GM20431 (cell line): ENCODE measurements at regions not wholly inside any gene's neighbourhood (a gene's known extent, or its start where the extent isn't known, plus 50 kb on each side); places are given as distances from the start of the nearest gene placed in this dataset.

Source experiments
- in situ Hi-C: fragments of 300-500 bp; cut with MseI, MboI; formaldehyde crosslinking; loops from one replicate; pipeline ENCODE4 v1.15.0; 2020; ENCODE audit warnings: low sequenced_read_pairs; ENCODE audit not compliant: unreplicated experiment

DNA sequence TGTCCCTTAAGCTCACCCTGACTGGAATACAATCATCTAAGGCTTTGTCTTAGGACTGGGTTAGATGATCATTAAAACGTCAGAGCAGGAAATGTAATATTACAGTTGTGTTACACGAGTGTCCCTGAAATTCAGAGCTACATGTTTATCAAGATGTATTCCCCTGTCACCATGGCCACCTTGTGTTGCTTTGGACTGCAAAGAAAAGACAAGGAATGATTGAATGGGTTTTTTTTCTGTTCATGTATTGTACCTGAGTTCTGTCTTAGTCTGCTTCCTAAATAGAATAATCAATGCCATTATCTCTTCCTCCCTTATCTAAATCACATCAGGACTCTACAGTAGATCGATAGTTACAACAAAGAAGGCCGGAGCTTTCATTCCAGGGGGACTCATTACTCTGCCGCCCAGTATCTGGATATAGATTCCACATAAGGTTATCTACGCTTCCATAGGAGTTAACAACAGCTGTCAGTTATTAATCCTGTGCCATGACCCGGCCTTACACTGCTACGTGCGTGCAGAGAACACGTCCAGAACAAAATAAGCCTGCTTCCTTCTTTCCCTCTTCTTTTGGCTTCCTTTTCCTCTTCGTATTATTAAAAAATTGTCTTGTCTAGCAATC is 274.1 kb upstream of the SASH1 start:
- in situ Hi-C loops: no loop called here

DNA sequence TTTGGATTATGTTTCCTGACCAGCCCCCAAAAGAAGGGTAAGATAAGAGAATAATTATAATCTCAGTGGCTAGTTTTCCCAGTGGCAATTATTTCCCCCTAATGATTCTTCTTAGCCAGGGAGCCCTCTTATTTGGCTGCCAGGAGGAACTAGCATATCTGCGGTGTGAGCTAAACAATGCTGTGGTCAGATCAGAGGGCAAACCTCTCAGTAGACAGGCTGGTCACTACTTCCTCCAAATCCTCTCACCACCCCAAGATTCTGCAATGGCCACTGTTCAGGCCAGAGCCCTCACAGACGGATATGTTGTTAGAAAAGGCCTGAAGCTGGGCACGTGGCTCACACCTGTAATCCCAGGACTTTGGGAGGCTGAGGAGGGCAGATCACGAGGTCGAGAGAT is 273.4 kb upstream of the SASH1 start:
- in situ Hi-C loops: no loop called here

DNA sequence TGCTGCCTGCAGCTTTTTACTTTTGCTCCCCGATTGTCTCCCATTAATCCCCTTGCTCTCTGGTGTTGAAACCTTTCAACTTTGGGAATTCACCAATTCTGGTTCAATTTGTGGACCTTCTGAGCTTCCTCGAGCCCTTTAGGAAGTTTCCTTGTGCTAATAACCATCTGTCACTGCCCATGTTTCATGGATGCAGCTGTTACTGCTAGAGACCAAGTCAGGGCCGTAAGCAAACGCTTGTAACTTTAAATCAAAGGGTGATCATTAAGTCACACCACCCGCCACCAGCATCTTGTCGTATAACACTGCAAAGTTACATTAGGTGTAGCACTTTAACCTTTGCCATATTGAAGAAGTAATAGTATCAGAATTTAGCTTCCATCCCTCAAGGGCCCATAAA is 268.3 kb upstream of the SASH1 start:
- in situ Hi-C loops: no loop called here

DNA sequence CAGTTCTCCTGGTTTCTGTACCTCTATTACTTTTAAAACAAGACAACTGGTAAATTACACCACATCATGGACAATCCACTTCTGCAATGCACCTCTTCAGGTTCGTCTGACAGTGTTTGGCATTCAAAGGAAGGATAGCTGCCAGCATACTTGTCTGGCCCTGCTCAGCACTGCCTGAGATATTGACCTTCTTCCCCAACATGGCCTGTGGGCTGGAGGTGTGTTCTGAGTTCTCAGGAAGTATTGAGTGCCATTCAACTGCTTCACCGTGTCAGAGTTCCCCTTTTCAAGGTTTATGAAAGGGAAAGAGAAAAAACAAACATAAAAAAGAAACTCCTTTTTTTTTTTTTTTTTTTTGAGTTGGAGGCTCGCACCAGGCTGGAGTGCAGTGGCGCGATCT is 267.9 kb upstream of the SASH1 start:
- in situ Hi-C loops: no loop called here

DNA sequence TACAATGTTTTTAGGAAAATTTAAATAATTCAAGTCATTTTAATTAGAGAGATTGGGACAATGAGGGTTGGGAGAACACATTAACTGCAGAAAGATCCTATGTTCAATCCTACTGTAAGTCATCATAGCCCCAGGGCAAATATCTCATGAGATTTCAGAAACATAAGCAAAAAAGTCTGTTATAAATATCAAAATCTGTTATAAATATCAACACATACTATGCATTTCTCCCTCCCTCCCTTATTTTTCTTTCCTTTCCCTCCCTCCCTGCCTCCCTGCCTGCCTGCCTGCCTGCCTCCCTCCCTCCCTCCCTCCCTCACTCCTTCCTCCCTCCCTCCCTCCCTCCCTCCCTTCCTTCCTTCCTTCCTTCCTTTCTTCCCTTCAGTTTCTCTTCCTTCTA is 267.3 kb upstream of the SASH1 start:
- in situ Hi-C loops: no loop called here

DNA sequence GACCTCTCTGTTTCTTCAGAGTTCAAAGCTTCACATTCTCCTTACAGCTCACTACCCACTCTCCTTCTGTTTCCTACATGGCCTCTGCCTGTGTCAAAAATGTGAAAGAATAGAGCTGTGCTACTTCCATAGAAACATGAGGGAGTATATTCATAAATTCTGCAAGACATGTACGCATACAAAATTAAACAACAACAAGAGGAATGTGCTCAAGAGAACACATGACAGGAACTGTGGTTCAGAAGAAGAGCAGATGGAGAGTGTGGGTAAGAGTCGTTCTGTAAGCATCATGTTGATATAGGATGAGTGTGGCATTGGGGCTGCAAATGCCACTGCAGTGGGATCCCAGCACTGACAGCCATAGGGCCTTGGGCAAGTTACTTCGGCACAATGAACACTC is 266.6 kb upstream of the SASH1 start:
- in situ Hi-C loops: no loop called here

DNA sequence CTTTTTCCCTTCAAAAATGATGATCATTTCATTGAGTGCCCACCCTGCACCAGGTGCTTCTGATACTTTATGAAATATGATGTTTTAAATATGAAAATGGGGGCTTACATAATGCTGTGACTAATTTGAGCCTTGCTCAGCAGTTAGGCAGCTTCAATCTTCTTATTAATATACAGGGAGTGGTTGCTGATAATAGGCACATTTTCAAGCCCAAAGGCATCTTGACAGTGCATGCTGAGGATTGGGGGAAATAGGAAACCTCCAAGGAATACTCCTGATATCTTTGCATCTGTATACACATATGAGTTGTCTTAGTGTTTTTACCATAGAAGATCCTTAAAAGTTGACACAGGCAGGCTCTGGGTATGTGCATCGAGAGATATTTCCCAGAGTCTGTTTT is 262.3 kb upstream of the SASH1 start:
- in situ Hi-C loops: no loop called here

DNA sequence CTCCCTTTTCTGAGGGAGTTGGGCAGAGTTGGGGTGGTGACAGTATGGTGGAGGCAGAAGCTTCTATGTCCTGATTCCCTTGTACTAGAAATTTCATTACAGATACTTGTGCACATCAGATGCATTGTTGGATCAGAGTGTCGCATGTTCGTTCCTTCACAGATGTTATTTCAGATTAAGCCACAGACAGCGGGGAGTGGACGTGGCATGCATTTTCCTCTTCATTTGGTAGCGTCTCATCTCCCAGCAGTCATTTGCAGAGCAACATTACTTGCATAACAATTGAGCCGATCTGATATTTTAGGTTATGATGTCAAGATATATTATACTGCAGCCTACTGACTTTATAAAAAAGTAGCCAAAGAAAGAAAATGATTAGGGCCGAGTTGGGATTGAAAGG is 261.6 kb upstream of the SASH1 start:
- in situ Hi-C loops: no loop called here

DNA sequence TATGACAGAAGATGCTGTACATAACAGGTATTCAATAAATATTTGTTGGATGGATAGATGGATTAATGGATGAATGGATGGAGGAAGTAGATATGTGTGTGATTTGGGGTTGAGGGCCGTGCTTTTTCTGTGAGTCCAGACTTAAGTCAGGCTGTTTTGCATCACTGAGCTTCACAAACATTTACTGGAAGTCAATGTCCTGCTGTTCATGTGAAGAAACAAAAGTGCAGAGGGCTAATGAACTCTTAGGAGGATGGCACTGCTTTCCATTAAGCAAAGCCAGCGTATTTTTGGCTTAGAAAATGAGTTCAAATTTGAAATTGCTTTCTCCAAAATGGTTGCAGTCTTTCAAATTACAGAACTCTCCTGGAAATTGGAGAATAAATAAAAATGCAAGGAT is 260.6 kb upstream of the SASH1 start:
- in situ Hi-C loops: no loop called here

DNA sequence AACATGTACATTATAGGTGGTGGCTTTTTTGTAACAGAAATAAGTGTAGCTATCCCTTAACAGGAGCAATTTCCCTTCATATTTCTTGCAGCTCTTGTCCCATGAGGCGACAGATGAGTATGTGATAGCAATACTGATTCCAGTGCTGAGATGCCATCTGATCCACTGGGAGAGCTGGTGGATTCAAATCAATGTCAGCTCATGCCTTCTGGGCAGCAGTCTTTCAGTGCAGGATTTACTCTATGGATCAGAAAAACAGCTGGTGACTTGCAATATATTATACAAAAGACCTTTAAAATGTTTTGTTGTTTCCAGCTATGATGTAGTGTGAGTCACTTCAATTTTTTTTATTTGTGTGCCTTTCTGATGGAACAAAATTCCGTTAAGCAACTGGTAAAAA is 259.9 kb upstream of the SASH1 start:
- in situ Hi-C loops: no loop called here

DNA sequence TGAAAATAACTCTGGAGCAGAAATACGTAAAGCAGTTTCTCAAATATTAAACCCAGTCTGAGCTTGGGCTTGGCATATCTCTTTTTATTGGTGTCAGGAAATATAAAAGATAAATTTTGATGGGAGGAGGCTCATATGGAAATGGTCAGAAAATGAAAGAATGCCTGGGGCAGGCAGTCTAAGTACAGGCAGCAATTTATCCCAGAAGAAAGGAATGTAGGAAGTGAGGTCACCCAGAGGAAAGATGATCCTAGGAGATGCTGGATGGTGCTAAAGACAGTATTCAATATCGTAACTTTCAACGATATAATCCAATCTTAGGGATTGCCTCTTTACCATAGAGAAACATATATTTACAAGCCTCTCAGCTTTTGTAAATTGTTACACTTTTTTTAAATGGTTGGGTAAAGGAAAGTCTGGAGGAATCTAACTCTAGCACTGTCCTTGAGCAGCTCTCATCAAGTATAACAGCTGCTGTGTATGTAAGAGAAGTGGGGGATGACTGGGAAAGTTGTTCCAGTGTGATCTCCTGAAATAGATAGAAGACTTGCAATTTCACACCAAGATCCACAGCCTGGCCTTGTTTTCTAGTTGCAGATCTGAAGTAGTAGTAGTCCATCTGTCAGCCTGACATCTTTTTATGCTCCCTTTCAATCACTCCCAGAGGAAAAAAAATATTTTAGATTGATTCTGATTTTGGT is 256.9 kb upstream of the SASH1 start:
- in situ Hi-C loops: no loop called here

DNA sequence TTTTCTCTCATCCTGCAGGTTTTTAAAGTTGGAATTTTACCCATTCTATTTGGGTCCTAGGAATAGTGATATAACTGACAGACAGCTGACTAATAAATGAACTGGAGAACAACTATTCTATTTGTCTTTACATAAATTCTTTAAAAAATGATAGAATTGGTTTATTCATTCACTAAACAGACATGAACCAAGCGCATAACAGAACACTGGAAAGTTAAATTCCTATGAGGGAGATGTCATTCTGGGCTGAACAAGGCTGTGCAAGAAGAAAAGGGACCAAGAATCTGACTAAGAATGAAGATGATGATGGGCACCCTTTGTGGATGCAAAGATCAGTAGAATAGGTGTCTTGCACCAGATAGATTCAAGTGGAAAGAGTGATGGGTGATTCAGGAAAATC is 256.3 kb upstream of the SASH1 start:
- in situ Hi-C loops: no loop called here

DNA sequence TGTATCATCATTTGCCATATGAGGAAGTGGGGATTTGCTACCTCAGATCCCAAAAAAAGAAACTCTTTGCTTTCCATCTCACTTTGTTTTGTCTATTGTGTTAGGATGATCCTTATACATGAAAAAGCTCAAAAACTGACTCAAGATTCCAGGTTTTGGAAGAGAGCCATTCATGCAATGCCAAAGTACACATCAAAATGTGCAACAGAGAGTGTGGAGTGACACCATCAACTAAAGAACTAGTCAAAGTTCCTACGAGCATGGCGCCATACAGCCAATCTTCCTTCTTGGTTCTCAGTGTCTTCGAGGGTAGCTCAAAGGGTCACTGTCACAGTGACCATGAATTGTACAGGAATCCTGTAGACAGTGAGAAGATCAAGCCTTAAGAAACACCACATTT is 255.8 kb upstream of the SASH1 start:
- in situ Hi-C loops: no loop called here

DNA sequence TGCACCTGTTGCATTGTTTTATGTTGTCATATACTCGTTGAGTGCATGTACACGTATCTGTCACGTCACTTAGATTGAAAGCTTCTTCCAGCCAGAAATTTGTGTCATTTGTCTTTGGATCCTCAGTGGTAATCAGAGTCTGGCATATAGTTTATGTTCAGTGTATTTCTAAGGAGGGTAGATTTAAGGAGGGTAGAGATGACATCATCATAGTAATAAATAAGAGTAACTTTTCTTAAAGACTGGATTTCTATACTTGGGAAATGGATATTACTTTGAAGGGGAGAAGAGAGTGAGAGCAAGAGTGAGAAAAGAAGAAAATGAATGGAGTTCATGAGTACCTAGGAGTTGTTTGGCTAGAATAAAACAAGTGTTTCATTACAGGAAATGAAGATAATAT is 255.0 kb upstream of the SASH1 start:
- in situ Hi-C loops: no loop called here

DNA sequence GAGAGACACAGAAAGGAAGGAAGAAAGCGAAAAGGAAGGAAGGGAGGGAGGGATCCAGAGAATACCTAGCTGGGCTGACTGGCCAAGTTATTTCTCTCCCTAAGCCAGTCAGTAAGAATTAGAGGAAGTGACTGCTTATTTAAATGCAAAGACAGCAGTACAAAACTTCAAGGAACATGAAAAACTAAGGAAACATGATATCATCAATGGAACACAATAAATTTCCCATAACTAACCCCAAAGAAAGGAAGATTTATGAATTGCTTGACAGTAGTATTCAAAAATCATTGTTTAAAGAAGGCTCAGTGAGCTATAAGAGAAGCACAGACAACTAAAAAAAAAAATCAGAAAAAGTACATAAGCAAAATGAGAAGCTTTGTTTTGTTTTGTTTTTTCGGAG is 252.3 kb upstream of the SASH1 start:
- in situ Hi-C loops: no loop called here

DNA sequence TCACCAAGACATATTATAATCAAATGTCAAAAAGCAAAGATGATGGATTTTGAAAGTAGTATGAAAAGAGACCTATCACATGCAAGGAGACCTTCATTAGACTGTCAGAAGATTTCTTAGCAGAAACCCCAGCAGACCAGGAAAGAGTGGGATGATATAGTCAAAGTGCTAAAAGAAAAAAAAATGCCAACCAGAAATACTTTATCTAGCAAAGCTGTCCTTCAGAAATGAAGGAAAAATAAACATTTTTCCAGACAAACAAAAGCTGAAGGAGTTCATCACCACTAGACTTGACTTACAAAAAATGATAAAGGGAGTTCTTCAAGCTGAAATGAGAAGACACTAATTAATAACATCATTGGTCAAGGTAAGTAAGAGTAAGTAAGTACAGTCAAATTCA is 251.2 kb upstream of the SASH1 start:
- in situ Hi-C loops: no loop called here

DNA sequence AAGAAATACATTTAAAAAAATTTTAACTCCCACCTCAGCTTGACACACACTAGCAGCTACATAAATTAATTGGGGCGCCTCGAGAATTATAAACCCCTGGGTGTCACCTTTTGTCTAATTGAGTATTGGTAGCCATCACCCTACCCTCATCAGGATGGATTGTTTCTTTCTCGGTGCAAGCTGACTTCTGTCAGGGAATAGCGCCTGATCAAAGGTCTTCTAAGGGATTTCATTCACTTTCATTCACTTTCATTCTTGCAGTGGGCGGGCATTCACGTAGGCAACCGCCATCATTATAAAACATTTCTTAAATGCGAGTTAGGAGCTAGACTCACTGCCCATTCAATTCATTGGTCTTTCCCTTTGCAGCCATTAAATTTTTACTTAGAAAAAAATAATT is 239.2 kb upstream of the SASH1 start:
- in situ Hi-C loops: no loop called here

DNA sequence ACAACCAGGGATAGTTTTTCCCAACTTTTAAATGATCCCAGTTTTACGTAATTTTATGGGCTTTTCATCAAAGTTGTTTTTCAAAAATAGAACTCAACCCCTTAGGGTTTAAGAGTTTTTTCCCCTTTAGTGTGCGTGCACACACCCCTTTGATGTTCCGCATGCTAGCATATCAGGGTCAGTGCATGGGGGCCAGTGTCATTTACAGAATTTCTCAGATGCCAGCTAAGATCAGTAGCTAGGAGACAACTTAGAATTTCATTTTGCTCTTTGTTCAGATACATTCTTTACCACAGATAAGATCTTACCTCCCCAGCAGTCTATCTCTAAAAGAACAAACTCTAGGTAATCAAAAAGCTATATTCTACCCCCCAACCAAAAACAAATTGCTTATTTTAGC is 238.5 kb upstream of the SASH1 start:
- in situ Hi-C loops: no loop called here

DNA sequence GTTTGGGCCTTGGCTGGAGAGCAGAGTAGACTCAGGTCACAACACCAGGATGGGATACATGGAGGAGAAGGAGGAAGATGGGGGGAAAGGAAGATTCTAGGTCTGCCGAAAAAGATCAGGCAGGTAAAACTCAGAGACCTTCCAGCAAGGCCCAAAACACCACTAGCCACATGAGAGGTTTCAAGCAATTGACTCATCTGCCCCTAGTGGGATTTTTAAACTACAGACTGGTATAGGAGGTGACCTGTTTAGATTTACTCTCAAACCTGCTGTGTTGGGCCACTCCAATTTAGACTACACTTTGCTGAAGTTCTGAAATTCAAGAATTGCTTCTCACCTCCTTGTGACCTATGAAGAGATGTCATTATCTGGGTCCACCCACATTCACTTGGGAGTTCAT is 236.9 kb upstream of the SASH1 start:
- in situ Hi-C loops: no loop called here

DNA sequence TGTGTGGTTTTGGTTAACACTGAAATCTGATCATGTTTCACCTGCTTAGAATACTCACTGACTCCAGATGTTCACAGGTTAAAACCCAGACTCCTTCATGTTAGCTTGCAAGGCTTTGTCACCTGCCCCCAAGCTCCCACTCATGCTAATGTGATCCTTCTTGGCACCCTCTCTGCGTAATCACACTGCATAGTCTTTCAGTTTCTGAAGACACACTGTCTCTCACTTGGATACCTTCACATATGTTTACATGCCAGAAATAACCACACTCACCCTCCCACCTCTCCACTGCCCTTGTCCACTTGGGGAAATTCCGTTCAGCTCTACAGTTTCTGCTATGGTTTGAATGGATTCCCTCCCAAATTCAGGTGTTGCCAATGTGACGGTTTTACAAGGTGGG is 234.7 kb upstream of the SASH1 start:
- in situ Hi-C loops: no loop called here

DNA sequence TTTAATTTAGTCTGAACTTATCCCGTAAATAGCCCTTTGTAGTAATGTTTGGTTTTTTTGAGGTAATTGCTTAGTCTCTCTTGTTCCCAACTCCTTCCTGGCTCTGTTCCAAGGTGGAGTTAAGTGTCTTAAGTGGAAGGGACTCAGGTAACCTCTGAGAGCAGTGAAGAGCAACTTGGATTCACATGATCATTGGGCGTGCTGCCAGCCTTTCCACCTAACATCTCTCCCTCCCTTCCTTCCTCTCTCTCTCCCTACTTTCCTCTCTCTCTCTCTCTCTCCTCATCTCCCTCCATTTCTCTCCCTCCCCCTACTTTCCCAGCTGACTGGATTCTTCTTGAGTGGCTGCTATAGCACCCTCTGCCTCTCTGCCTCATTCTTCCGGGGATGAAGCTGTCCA is 232.9 kb upstream of the SASH1 start:
- in situ Hi-C loops: no loop called here

DNA sequence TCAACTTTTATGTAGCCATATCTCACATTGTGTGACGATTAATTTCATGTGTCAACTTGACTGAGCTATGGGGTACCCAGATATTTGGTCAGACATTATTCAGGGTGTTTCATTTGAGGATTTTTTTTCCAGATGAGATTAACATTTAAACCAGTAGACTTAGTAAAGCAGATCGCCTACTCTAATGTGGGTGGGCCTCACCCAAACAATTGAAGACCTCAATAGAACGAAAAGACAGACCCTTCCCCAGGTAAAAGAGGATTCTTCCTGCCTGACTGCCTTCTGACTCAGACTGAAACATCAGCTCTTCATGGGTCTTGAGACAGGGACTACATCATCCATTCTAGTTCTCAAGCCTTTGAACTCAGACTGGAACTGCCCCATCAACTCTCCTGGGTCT is 231.7 kb upstream of the SASH1 start:
- in situ Hi-C loops: no loop called here
